K562 (cell line): ENCODE measurements at regions not wholly inside any gene's neighbourhood (a gene's known extent, or its start where the extent isn't known, plus 50 kb on each side); places are given as distances from the start of the nearest gene placed in this dataset.

Experiments used
- ADNP ChIP-seq: fragments of 200-800 bp; sonication (Bioruptor generic); IDR thresholded peaks from 2 replicates; pipeline ENCODE4 v1.6.1; 2016; ENCODE audit warnings: missing genetic modification characterization, missing compliant biosample characterization
- CHAMP1 ChIP-seq: fragments of 450-650 bp; IDR thresholded peaks from 2 replicates; pipeline ENCODE4 v1.6.1; 2016; ENCODE audit warnings: mild to moderate bottlenecking
- DACH1 ChIP-seq: fragments of 450-650 bp; IDR thresholded peaks from 2 replicates; pipeline ENCODE4 v1.6.1; 2018; ENCODE audit not compliant: partially characterized antibody
- FOS ChIP-seq: IDR thresholded peaks from 3 replicates; pipeline ENCODE4 v1.6.1; 2011; ENCODE audit not compliant: insufficient read length; ENCODE audit errors: extremely low read depth
- HEY1 ChIP-seq: fragments of 250-450 bp; sonication (Bioruptor Pico); IDR thresholded peaks from 2 replicates; pipeline ENCODE4 v1.5.0; 2020; ENCODE audit warnings: mild to moderate bottlenecking, moderate library complexity, borderline replicate concordance
- HMGXB4 ChIP-seq: sonication (generic); formaldehyde crosslinking; IDR thresholded peaks from 2 replicates; pipeline ENCODE4 v1.8.1; 2023; ENCODE audit warnings: mild to moderate bottlenecking, missing genetic modification reagents
- NKRF ChIP-seq: fragments of 450-650 bp; IDR thresholded peaks from 2 replicates; pipeline ENCODE4 v1.6.1; 2016; ENCODE audit warnings: borderline replicate concordance
- NONO ChIP-seq, 2 experiments: fragments of 200-400 bp in 1 of 2; fragments of 450-650 bp in 1 of 2; formaldehyde crosslinking in 1 of 2; IDR thresholded peaks; 2 replicates each; pipeline ENCODE4 v1.6.1; 2017; ENCODE audit warnings: low read depth in 2 of 2, mild to moderate bottlenecking in 2 of 2, moderate library complexity in 2 of 2, low read length in 1 of 2
- PHB2 ChIP-seq: fragments of 450-650 bp; IDR thresholded peaks from 2 replicates; pipeline ENCODE4 v1.6.1; 2017; ENCODE audit warnings: low read depth
- PHF21A ChIP-seq: fragments of 450-650 bp; IDR thresholded peaks from 2 replicates; pipeline ENCODE4 v1.6.1; 2017; ENCODE audit warnings: low read depth, borderline replicate concordance
- SMARCA4 ChIP-seq: fragments of 450-650 bp; IDR thresholded peaks from 2 replicates; pipeline ENCODE4 v1.6.1; 2016
- TBP ChIP-seq: optimal IDR thresholded peaks from 2 replicates; pipeline ENCODE3; 2011; ENCODE audit warnings: low read depth, low read length, improper control_type of control experiment
- WHSC1 ChIP-seq: IDR thresholded peaks from one replicate; pipeline ENCODE4 v1.6.1; 2012; ENCODE audit warnings: low read length, control low read depth, inconsistent platforms
- YBX1 ChIP-seq: fragments of 450-650 bp; IDR thresholded peaks from 2 replicates; pipeline ENCODE4 v1.7.1; 2016; ENCODE audit warnings: mild to moderate bottlenecking
- ZBTB17 ChIP-seq: fragments of 450-650 bp; formaldehyde crosslinking; IDR thresholded peaks from 2 replicates; pipeline ENCODE4 v1.4.0; 2020; ENCODE audit warnings: mild to moderate bottlenecking
- ZFP1 ChIP-seq: fragments of 450-650 bp; formaldehyde crosslinking; IDR thresholded peaks from 2 replicates; pipeline ENCODE4 v1.4.0; 2020; ENCODE audit warnings: mild to moderate bottlenecking, mixed read lengths
- ZNF143 ChIP-seq: sonication (generic); formaldehyde crosslinking; IDR thresholded peaks from 2 replicates; pipeline ENCODE4 v1.9.0; 2022; ENCODE audit warnings: mild to moderate bottlenecking, missing genetic modification reagents
- ZNF232 ChIP-seq: sonication (generic); formaldehyde crosslinking; IDR thresholded peaks from 2 replicates; pipeline ENCODE4 v1.8.0; 2022; ENCODE audit warnings: mild to moderate bottlenecking, missing genetic modification reagents
- ZNF277 ChIP-seq: fragments of 250-450 bp; sonication (Bioruptor Pico); IDR thresholded peaks from 2 replicates; pipeline ENCODE4 v1.8.0; 2022; ENCODE audit warnings: inconsistent platforms, mild to moderate bottlenecking, moderate library complexity, borderline replicate concordance

GRCh38 chr7:155205368-155206317 lies 92.0 kb upstream of the INSIG1 start (continued):
- TF ChIP-seq HEY1 (CRISPR knock-in tag) (no peak), SMARCA4 (peak; percentile 85), ZNF232 (CRISPR knock-in tag) (peak; percentile 96), HMGXB4 (CRISPR knock-in tag) (peak; percentile 55; the same call in 1 of the 2 replicates), NONO (IDR thresholded peaks at IDR 0.05; ENCODE audit: low read depth in 2 of 2, low read length in 1 of 2) (peak in 1 of 2 experiments; percentile 67; a peak in 1 of 4 replicates), ZNF277 (no peak), CHAMP1 (no peak), DACH1 (peak; percentile 40), NKRF (peak; percentile 86), YBX1 (0 out of 2 replicates have a peak, but pooled peaks have one; percentile 29), FOS (peak; percentile 4), ZNF143 (CRISPR knock-in tag) (peak; percentile 11; the same call in 1 of the 2 replicates), ADNP (tag) (peak; percentile 68), PHF21A (peak; percentile 66; the same call in 1 of the 2 replicates), ZFP1 (CRISPR knock-in tag) (no peak), PHB2 (peak; percentile 86), ZBTB17 (CRISPR knock-in tag) (peak; percentile 94), WHSC1 (no peak), TBP (peak; percentile 91)
